K562 (cell line): ENCODE measurements at regions not wholly inside any gene's neighbourhood (a gene's known extent, or its start where the extent isn't known, plus 50 kb on each side); places are given as distances from the start of the nearest gene placed in this dataset.

ENCODE experiments used
- ATAC-seq: fragments of 200-7000 bp; cut with Tn5 transposase; 3 replicates; pipeline ENCODE4 v1.9.1; 2020; ENCODE audit warnings: moderate library complexity
- BruUV-seq: library from RNA; stranded (reverse); fragments of 400-500 nt; replicated peaks from 2 replicates; lab custom pipeline; 2021; lab: Mats Ljungman, UMichigan
- CTCF ChIA-PET: fragments of 300-600 bp; formaldehyde crosslinking; extraction: SDS; loops from one replicate; lab custom pipeline; 2021; ENCODE audit warnings: low intra/inter-chr PET ratio; lab: Yijun Ruan, JAX
- POLR2A ChIA-PET: fragments of 300-600, 350-650 bp; sonication (Branson Sonifier 250); formaldehyde crosslinking; extraction: SDS; loops from one replicate; lab custom pipeline; 2021; ENCODE audit warnings: antibody characterized with exemption, inconsistent platforms; lab: Yijun Ruan, JAX
- DNase-seq, 4 experiments: peaks; one replicate each; pipeline versions ENCODE4 v3.0.0 to v3.0.0-alpha.2; 2011 to 2018; ENCODE audit warnings: low spot score in 3 of 4, mixed read lengths in 3 of 4; ENCODE audit errors: extremely low read depth in 1 of 4
- FAIRE-seq: peaks from 2 replicates; lab custom pipeline; 2011; peaks lifted over from hg19 to GRCh38; lab: Jason Lieb, UNC
- H2AFZ ChIP-seq: 2 replicates; pipeline ENCODE4 v1.6.0; 2011; ENCODE audit warnings: low read depth, low read length, control low read depth, inconsistent platforms
- H3K27ac ChIP-seq: fragments of 200-600 bp; 3 replicates; pipeline ENCODE4 v1.8.0; 2011; ENCODE audit warnings: low read depth, mild to moderate bottlenecking, control low read depth, inconsistent platforms, low read length, moderate library complexity, mixed read lengths; ENCODE audit errors: extremely low read depth
- H3K27me3 ChIP-seq, 2 experiments: fragments of 300-600 bp in 1 of 2; 2 replicates in 1 of 2; 3 replicates in 1 of 2; pipeline versions ENCODE4 v1.6.0 to v1.8.0; 2011; ENCODE audit warnings: inconsistent platforms in 2 of 2, low read length in 2 of 2, mild to moderate bottlenecking in 1 of 2, mixed read lengths in 1 of 2, moderate library complexity in 1 of 2; ENCODE audit not compliant: control insufficient read depth in 2 of 2, insufficient read depth in 2 of 2
- H3K36me3 ChIP-seq: fragments of 300-600 bp; 3 replicates; pipeline ENCODE4 v1.8.0; 2011; ENCODE audit warnings: mild to moderate bottlenecking, low read length, inconsistent platforms; ENCODE audit not compliant: control insufficient read depth, insufficient read depth
- H3K4me1 ChIP-seq, 2 experiments: fragments of 200-600 bp in 1 of 2; replicated peaks in 1 of 2; 2 replicates in 1 of 2; 3 replicates in 1 of 2; pipeline versions ENCODE4 v1.5.1 to v1.8.0; 2011; ENCODE audit warnings: inconsistent platforms in 2 of 2, low read length in 2 of 2, mild to moderate bottlenecking in 1 of 2, mixed read lengths in 1 of 2, moderate library complexity in 1 of 2; ENCODE audit not compliant: control insufficient read depth in 2 of 2, insufficient read depth in 2 of 2
- H3K4me2 ChIP-seq: 2 replicates; pipeline ENCODE4 v1.6.1; 2011; ENCODE audit warnings: low read length, control low read depth, inconsistent platforms, mixed read lengths; ENCODE audit not compliant: insufficient read depth
- H3K4me3 ChIP-seq: fragments of 200-600 bp; sonication (generic), shearing (Covaris generic); 2 replicates; pipeline ENCODE4 v1.5.1; 2016; ENCODE audit warnings: control low read depth, inconsistent platforms
- H3K79me2 ChIP-seq: fragments of 200-600 bp; 3 replicates; pipeline ENCODE4 v1.8.0; 2011; ENCODE audit warnings: low read length, inconsistent platforms; ENCODE audit not compliant: control insufficient read depth, insufficient read depth
- H3K9ac ChIP-seq, 2 experiments: 2 replicates each; pipeline versions ENCODE4 v1.6.0 to v1.6.1; 2011; ENCODE audit warnings: low read depth in 2 of 2, low read length in 2 of 2, control low read depth in 1 of 2, inconsistent platforms in 1 of 2, mild to moderate bottlenecking in 1 of 2, mixed read lengths in 1 of 2; ENCODE audit not compliant: insufficient read depth in 1 of 2
- H3K9me1 ChIP-seq: one replicate; pipeline ENCODE4 v1.6.0; 2011; ENCODE audit warnings: inconsistent platforms, mild to moderate bottlenecking, low read length, moderate library complexity; ENCODE audit not compliant: control insufficient read depth, insufficient read depth
- H3K9me3 ChIP-seq: replicated peaks from 2 replicates; pipeline ENCODE4 v1.5.1; 2011; ENCODE audit warnings: low read depth, low read length, inconsistent platforms; ENCODE audit not compliant: control insufficient read depth, insufficient read depth
- H4K20me1 ChIP-seq: replicated peaks from 2 replicates; pipeline ENCODE4 v1.6.1; 2011; ENCODE audit warnings: low read length, inconsistent platforms, mixed read lengths; ENCODE audit not compliant: control insufficient read depth, insufficient read depth
- BACH1 ChIP-seq: fragments of 200-800 bp; sonication (Bioruptor generic); IDR thresholded peaks from 2 replicates; pipeline ENCODE4 v1.6.1; 2016; ENCODE audit warnings: missing genetic modification characterization, missing compliant biosample characterization
- HEY1 ChIP-seq: fragments of 250-450 bp; sonication (Bioruptor Pico); IDR thresholded peaks from 2 replicates; pipeline ENCODE4 v1.5.0; 2020; ENCODE audit warnings: mild to moderate bottlenecking, moderate library complexity, borderline replicate concordance
- L3MBTL2 ChIP-seq: fragments of 450-650 bp; IDR thresholded peaks from 2 replicates; pipeline ENCODE4 v1.6.1; 2016; ENCODE audit warnings: mild to moderate bottlenecking, moderate library complexity
- PRMT5 ChIP-seq: sonication (generic); formaldehyde crosslinking; IDR thresholded peaks from 2 replicates; pipeline ENCODE4 v1.5.0; 2020; ENCODE audit warnings: missing genetic modification reagents
- SFPQ ChIP-seq: fragments of 200-400 bp; formaldehyde crosslinking; IDR thresholded peaks from 2 replicates; pipeline ENCODE4 v1.6.1; 2017; ENCODE audit warnings: mild to moderate bottlenecking, low read depth, low read length, moderate library complexity
- SMAD4 ChIP-seq: fragments of 250-450 bp; sonication (Bioruptor Pico); conservative IDR thresholded peaks from 2 replicates; pipeline ENCODE4 v1.8.0; 2021; ENCODE audit warnings: inconsistent platforms, mild to moderate bottlenecking, moderate library complexity
- TEAD2 ChIP-seq: fragments of 450-650 bp; IDR thresholded peaks from 2 replicates; pipeline ENCODE4 v1.6.1; 2016; ENCODE audit warnings: missing genetic modification characterization, control low read depth, missing compliant biosample characterization
- TOE1 ChIP-seq, 2 experiments: fragments of 450-650 bp in 1 of 2; sonication (generic) in 1 of 2; formaldehyde crosslinking in 1 of 2; IDR thresholded peaks; 2 replicates each; pipeline versions ENCODE4 v1.7.1 to v1.8.0; 2016 to 2022; ENCODE audit warnings: borderline replicate concordance in 2 of 2, mild to moderate bottlenecking in 2 of 2, antibody characterized with exemption in 1 of 2, inconsistent platforms in 1 of 2, low read depth in 1 of 2, missing genetic modification reagents in 1 of 2, moderate library complexity in 1 of 2
- ZNF124 ChIP-seq: sonication (generic); formaldehyde crosslinking; IDR thresholded peaks from 2 replicates; pipeline ENCODE4 v1.8.1; 2022; ENCODE audit warnings: missing genetic modification reagents
- WGBS: fragments of 100-300 bp; shearing (Covaris generic); methylation state at CpG from one replicate; pipeline ENCODE4 v1.1.6; 2016; ENCODE audit warnings: low coverage, mixed read lengths; ENCODE audit not compliant: insufficient coverage; ENCODE audit errors: missing lambda C conversion rate; 5-methylcytosine and 5-hydroxymethylcytosine counted together
- in situ Hi-C: fragments of 300-500 bp; cut with MboI; formaldehyde crosslinking; loops from 4 replicates; pipeline ENCODE4 v1.15.0; 2018; ENCODE audit warnings: inconsistent platforms, mixed read lengths
- intact Hi-C: fragments of 100-400 bp; cut with micrococcal nuclease; formaldehyde crosslinking; loops from 2 replicates; pipeline ENCODE4 v1.14.2; 2022

- H3K36me3 ChIP-seq, result no peaks in the 10 kb centered on the region
- CTCF ChIA-PET, result no interaction called here
- no peaks in the 10 kb centered on the region for H3K4me1 ChIP-seq
- no peak overlapping the region for H3K27ac ChIP-seq
- intact Hi-C loops, result no loop called here
- peaks cover 2% of the 10 kb centered on the region; the same call in 1 of the 2 replicates for H3K9me3 ChIP-seq
- no peak overlapping the region for H3K9ac ChIP-seq
- POLR2A ChIA-PET, result no interaction called here
- WGBS, result 0% methylated on average over 2 of the region's 2 CpGs
- no peaks in the 10 kb centered on the region for H3K9me1 ChIP-seq
- TF ChIP-seq BACH1 (tag) (no peak), ZNF124 (CRISPR knock-in tag) (no peak), TEAD2 (tag) (no peak), TOE1 (IDR thresholded peaks at IDR 0.05; ENCODE audit: borderline replicate concordance) (no peak), TOE1 (CRISPR knock-in tag; IDR thresholded peaks at IDR 0.05; ENCODE audit: borderline replicate concordance, low read depth) (no peak), SMAD4 (no peak), SFPQ (no peak), PRMT5 (CRISPR knock-in tag) (no peak), HEY1 (CRISPR knock-in tag) (no peak), L3MBTL2 (no peak)
- DNase-seq (no peak), FAIRE-seq (no peak), ATAC-seq (no peak)
- H3K27me3 ChIP-seq, result no peaks in the 10 kb centered on the region
- no peak overlapping the region for H3K4me3 ChIP-seq
- no peak overlapping the region for H3K4me2 ChIP-seq
- in situ Hi-C loops, result no loop called here
- BruUV-seq, result no TSS peak
- no peak overlapping the region for H2AFZ ChIP-seq
- no peaks in the 10 kb centered on the region for H3K79me2 ChIP-seq
- H4K20me1 ChIP-seq, result no peaks in the 10 kb centered on the region
Measured at GRCh38 chr6:22627644-22628043, 58.3 kb downstream of the HDGFL1 start.
